GM10266 (cell line): ENCODE measurements at regions not wholly inside any gene's neighbourhood (a gene's known extent, or its start where the extent isn't known, plus 50 kb on each side); places are given as distances from the start of the nearest gene placed in this dataset.

Experiments used
- DNase-seq: peaks from one replicate; pipeline ENCODE4 v3.0.0; 2012; ENCODE audit errors: extremely low spot score
- CTCF ChIP-seq: IDR thresholded peaks from 2 replicates; pipeline ENCODE4 v1.5.1; 2012; ENCODE audit warnings: mild to moderate bottlenecking, low read depth; ENCODE audit not compliant: control insufficient read depth, insufficient read depth; ENCODE audit errors: missing control alignments

GRCh38 chr1:36557041-36558000, 74.6 kb upstream of the CSF3R start:
- no peak for TF ChIP-seq CTCF
- no peak for DNase-seq

GRCh38 chr1:36555041-36555440, 72.3 kb upstream of the CSF3R start:
- no peak for TF ChIP-seq CTCF
- DNase-seq, result no peak

- DNase-seq, result no peak
- TF ChIP-seq CTCF, result no peak
These were observed 71.6 kb upstream of the CSF3R start for GRCh38 chr1:36554323-36554628.

GRCh38 chr1:36553591-36554322, 71.0 kb upstream of the CSF3R start:
- peak; percentile 75 for DNase-seq
- peak; percentile 76 for TF ChIP-seq CTCF

GRCh38 chr1:36542962-36543515, 60.3 kb upstream of the CSF3R start:
- TF ChIP-seq CTCF, result peak; percentile 22
- DNase-seq, result no peak

- no peak for DNase-seq
- no peak for TF ChIP-seq CTCF
These were observed 59.6 kb upstream of the CSF3R start for GRCh38 chr1:36542024-36542961.
